Left forelimb (tissue), 1 donor: ENCODE measurements at regions not wholly inside any gene's neighbourhood (a gene's known extent, or its start where the extent isn't known, plus 50 kb on each side); places are given as distances from the start of the nearest gene placed in this dataset.
A peak's percentile ranks its signal among the peaks of the same experiment; 100 is the strongest.

Source experiments
- DNase-seq: peaks from one replicate; pipeline ENCODE4 v3.0.0-alpha.2; 2018; ENCODE audit warnings: low spot score

DNA sequence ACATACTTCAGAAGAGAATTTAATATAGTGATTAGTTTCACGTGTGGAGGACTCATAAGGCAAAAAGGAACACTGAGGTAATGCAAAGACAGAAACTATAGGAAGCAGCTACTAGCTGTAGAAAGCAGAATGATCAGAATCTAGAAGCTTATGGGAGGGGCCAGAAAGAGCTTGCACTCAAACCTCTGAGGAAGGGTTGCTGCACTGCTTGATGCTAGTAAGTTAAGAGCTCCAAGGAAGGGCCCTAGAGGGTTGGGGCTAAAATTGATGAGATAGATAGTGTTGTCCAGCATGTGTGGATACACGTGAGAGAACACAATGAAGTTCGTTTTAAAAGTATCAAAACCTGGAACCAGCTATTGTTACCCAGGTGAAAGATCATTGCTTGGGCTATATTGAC, 311.1 kb downstream of the SLC6A15 start:
- no peak for DNase-seq

DNA sequence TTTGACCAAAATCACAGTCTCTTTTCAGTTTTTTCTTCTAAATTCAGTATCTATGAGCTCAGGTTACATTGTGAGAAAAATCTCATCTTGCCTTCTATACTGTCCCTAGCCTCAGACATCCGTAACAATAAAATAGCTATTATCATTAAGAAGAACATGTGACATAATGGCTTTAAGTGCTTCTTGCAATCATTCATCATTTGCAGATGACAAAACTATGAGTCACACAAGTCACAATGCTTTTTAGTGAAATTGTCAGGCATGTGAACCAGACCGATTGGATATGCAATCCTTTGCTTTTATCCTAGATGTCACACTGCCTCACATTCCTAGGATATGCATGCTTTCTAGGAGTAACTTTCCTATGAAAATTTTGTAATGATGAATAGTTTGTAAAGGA, 313.1 kb downstream of the SLC6A15 start:
- no peak for DNase-seq

DNA sequence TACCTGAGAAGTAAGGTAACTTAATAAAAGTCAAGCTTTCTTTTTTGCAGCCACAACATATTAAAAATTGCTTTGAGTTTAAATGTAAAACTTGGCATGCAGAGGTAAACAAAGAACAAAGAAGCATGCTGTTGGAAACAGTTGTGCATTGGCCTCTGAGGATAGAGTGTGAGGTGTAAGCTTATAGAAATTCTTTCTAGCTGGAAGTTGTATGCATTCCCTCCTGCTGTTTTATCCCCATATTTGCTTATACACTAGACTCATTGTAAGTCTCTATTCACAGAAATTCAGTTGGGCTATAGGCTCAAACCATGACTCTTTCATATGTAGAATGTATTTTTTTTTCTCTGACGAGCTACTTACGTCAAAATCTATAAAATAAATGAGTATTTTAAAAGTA, 316.3 kb downstream of the SLC6A15 start:
- no peak for DNase-seq

DNA sequence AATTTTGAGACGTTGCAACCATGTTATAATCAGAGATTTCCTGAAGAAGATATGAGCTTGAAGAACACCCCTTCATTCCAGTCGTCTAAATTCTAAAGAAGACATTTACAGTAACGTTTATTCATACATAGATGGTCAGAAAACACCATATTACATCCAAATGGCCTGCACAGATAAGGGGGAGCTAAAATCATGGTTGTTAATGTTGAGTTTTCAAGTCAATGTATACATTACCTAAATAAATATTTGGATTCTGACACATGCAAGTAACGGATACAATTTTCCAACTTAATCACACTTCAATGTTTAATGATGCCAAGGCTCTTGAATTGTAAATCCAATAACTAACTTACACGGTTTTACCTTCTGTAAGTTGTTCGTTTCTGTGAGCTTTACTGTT, 318.4 kb downstream of the SLC6A15 start:
- no peak for DNase-seq

DNA sequence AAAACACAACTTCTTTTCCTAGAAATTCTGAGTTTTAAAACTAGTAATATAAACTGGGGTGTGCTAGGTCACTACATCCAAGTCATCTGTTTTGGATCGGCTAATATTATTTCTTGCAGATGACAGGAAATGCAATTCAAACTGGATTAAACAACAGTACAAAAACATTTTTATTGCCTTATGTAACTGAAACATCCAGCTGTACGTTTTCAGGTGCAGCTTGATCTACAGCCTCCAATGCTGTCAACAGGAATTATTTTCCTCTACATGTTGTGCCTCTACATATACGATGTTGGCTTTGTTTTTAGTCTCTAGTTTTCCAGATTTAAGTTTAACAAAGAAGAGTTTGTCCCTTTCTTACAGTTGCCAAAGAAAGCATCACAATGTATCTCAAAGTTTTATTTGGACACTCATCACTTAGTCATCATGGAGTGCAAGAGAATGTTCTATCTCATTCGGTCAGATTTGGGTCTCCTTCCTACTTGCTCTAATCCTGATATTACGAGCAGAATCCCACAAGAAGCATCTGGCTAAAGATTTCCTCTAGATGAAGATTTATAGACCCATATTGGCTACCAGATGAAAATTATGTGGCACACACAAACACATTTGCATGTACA, 326.7 kb downstream of the SLC6A15 start:
- no peak for DNase-seq

DNA sequence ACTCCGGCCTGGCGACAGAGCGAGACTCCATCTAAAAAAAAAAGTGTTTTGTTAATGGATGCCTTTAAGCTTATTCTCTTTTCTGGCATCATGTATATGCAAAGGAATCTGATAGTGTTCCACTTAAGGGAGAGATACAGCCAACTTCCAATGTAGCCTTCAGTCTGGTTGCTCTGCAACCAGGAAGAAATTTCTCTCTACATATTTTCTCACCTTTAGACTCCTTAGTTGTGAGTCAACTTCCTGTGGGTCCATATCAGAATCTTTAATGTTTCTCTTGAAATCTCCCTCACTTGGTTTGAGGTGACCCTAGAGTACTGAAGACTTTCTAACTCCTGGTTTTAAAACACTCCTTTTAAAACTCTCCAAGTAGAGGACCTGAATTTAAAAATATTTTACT, 340.4 kb downstream of the SLC6A15 start:
- no peak for DNase-seq

DNA sequence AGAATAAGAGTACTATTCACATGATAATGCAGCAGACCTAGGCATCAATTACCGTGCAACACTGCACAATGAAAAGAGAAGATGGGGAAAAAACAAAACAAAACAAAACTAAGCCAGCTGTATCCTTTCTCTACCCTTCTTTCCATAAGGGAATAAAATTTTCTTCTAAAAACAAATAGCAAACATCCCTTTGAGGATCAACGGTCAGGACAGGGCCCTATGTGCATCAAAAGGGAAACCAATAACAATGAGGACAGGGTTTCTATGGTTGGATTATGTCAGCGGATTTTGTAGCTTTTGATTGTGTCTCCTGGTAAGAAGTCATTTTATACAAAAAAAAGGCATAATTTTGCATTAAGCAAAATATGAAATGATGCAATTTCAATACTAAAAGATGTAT, 350.3 kb downstream of the SLC6A15 start:
- DNase-seq = no peak

DNA sequence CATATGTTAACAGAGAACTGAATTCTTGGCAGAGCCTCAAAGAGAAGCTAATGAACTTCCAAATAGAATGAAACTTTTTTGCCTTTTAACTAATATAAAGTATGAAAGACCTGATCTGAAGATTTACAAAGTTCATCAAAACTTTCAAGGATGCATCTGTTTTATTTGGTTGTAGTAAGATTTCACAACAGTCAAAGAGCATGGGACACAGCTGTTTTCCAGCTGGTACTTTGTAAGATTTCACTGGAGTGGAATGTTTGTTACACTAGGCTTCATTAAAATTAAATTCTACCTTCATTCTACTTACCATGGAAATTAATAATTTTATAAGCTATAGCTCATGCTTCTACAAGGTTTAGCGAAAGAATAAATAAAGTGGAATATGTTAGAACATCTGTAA, 351.2 kb downstream of the SLC6A15 start:
- no peak for DNase-seq

DNA sequence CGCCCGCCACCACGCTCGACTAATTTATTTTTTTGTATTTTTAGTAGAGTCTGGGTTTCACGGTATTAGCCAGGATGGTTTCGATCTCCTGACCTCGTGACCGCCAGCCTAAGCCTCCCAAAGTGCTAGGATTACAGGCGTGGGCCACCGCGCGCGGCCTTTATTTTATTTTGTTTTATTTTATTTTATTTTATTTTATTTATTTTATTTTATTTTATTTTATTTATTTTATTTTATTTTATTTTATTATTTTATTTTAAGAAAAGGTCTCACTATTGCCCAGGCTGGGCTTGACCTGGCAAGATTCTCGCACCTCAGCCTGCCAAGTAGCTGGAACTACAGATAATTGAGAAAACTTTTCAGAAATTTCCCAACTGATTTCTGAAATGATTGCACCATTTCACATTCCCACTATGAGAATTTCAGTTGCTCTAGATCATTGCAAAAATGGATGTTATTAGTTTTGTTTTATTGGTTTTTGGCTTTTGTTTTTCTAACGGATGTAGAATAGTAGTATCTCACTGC, 358.3 kb downstream of the SLC6A15 start:
- DNase-seq = no peak

DNA sequence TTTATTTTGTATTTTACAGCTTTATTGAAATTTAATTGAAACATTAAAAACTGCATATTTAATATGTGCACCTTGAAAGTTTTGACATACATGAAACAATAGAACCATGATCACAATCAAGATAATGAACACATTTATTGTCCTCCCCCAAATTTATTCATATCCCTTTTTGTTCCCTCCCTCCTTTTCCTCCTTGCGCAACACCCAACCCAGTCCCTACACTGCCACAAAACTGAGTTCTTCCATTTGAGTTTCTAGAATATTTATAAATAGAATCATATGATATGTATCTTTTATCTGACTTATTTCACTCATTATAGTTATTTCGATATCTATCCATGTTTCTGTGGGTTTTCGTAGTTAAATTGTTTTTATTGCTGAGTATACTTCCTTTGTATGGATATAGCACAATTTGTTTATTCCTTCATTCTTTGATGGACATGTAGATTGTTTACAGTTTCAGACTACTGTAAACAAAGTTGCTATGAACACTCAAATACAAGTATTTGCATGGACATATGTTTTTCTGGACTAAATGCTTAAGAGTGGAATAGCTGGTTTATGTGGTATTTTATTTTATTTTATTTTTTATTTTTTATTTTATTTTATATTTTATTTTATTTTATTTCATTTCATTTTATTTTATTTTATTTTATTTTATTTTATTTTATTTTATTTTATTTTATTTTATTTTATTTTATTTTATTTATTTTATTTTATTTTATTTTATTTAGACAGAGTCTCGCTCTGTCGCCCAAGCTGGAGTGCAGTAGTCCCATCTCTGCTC, 359.1 kb downstream of the SLC6A15 start:
- DNase-seq = no peak

DNA sequence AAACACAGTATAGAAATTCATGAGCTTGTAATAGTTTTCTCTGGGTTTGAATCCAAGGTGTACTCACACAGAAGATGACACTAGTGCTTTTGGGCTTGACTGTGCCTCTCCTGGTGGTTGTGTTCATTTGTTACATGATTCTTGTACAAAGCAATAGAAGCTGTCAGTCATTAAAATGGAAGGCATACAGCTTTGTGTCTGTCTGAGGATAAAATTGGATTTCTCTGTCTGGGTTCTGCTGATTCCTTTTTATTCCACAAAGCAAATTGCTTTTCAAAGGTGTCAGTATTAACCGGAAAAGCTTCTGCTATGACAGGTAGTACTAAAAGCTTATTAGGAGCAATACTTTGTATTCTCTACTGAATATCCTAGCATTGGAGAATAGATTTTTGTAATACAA, 361.2 kb downstream of the SLC6A15 start:
- DNase-seq = no peak

DNA sequence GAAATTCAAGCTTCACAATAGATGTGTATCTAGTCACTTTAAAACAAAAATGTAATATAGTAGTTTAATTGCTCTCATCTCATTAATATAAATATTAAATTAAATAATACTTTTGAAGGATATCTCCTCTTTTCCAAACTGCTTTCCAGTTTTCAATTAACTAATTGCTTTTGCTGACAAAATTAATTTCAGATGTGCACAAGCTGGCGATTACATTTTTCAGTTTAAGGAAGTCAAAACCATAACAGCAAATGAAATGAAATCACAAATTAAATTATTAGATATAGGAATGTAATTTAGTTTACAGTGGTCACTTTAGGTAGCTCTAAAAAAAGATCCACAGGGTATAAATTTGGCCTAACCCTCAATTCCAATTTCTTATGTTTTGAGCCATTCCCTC, 362.1 kb downstream of the SLC6A15 start:
- no peak for DNase-seq

DNA sequence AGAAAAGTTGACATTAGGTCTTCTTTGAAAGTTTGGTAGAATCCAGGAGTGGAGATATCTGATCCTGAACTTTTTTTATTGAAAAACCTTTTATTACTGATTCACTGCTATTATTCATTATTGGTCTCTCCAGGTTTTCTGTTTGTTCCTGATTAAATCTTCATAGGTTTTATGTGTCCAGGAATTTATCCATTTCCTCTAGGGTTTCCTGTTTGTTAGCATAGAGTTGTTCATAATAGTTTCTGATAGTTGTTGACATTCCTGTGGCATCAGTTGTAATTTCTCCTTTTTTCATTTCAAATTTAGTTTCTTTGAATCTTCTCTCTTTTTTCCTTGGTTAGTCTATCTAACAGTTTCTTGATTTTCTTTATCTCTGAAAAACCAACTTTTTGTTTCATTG, 370.3 kb downstream of the SLC6A15 start:
- DNase-seq = no peak

DNA sequence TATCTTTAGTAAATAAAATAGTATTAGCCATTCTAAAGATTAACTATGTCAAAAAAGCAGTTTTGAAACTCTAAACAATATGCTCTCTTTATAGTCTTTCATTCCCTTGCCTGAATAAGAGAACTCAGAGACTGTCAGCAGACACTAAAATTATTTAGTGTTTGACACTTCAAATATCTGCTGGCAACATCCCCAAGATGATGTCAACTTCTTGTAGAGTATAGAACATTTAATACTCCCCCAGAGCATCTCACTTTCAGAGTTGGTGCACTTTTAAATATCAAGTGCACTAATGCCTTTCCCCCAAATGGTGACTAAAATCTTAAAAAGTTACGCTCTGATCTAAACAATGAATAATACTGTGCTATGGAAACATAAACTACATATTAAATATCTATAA, 374.9 kb downstream of the SLC6A15 start:
- DNase-seq = no peak

DNA sequence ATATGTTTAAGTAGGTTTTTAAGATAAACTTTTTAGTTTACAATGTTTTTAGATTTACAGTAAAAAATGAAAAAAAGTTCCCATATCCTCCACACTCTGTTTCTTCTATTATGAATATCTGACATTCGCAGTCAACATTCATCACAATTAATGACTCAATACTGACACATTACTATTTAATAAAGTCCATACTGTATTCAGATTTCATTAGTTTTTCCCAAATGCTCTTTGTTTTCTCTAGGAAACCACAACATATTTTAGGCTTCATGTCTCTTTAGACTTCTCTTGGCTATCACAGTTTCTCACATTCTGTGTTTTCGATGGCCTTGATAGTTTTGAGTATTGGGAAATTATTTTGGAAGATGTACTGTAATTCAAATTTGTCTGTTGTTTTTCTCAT, 399.8 kb downstream of the SLC6A15 start:
- DNase-seq = no peak

DNA sequence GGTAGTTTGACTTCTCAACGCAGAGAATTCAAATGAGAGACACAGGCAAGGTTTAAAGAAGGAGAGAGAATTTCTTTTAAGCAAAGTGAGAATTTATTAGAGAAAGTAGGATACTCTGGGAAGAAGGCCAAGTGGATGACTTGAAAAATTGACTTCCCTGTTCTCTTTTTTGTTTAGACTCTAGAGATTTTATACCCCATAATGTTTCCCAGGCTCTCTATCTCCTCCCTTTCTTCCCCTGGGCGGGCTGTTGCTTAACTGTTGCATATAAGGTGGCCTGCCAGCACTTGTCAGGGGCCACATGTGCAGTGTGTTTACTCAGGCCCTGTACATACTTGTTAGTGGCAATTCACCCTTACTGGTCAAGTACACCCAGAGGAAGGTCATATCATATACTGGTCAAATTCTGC, 403.7 kb downstream of the SLC6A15 start:
- no peak for DNase-seq

DNA sequence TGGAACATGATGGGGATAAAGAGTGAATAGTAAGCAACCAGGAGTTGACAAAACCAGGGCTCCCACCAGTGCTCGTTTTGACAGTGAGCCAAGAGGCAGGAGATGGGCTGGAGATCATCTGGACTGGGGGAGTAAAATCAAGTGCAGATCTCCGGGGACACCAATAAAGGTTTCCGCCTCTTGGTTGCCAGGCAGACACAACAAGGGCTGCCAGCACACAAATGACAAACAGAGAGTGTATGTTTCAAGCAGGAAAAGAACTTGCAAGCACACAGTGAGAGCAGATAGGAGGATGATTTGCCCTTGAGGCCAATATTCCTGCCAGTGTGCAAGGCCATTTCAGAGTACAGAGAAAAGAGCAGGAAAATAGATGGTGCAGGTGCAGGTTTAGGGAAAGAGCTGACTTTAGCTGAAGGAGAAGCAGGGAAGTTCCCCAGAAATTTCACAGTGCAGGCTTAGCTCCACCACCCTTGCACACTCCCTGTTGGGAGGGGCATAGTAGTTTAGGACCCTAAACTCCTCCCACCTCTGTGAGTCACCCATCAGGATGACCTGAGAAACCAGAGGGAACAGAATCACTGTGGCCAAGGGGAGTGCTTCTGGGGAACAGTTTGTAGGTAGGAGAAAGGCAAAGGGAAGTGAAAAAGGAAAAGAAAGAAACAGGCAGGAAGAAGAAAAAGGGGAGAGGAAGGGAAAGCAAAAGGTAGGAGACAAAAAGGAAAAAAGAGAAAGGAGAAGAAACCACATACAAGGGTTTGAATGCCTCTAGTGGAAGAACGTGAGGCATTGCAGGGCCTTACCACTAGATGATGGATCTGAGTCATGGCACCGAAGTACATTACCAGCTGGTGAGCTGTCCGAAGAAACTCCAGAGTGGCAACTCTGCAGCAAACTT, 404.4 kb downstream of the SLC6A15 start:
- peak; percentile 71 for DNase-seq

DNA sequence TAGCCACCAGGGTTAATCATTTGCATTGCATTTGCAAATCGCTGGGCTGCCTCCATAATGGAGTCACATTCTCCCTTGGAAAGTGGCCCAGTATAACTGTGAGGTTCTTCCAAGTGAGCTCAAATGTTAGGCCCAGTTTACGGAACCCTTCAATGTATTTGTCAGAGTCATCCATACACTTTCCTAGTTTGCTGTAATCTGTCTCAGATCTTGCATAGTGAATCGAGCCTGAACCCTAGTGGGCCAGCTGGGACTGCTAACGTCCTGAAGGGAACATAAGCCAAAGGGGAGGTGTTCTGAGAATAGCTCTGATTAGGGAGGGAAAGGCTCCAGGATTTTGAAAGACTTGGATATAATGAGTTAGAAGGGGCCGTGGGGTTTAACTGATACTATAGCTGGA, 406.3 kb downstream of the SLC6A15 start:
- DNase-seq = no peak

DNA sequence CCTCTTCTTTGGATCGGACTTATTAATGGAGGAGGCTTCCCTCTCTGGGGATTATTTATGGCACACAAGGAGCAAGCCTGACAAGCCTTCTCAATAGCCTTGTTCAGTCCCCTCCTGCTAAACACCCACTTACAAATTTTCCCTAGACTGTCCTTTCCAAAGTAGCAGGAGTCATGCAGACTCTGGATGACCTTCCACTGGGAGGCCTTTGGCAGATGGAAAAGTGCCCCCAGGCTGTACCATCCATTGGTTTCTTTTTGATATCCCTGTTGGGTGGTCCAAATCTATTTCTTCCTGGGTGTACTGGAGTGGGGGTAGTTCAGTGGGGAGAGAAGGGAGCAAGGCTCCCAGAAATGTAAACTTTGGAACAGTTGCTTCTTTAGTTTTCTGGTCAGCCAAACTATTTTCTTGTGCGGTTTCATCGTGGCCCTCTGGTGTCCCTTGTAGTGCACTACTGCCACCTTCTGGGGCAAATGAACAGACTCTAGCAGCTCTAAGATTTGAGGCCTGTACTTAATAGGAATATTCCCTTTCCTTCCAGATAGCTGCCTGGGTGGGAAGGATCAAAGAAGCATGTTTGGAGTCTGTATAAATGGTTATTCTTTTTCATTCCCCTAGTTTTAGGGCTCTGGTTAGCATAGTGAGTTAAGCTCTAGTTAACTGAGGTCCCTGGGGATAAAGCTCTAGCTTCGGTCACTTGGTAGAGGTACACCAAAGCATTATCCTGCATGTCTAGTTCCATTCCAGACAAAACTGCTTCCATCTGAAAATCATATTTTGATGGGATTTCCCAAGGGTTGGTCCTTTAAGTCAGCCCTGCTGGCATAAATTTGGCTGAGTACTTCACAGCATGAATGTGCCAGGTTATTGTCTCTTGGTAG, 409.5 kb downstream of the SLC6A15 start:
- no peak for DNase-seq

DNA sequence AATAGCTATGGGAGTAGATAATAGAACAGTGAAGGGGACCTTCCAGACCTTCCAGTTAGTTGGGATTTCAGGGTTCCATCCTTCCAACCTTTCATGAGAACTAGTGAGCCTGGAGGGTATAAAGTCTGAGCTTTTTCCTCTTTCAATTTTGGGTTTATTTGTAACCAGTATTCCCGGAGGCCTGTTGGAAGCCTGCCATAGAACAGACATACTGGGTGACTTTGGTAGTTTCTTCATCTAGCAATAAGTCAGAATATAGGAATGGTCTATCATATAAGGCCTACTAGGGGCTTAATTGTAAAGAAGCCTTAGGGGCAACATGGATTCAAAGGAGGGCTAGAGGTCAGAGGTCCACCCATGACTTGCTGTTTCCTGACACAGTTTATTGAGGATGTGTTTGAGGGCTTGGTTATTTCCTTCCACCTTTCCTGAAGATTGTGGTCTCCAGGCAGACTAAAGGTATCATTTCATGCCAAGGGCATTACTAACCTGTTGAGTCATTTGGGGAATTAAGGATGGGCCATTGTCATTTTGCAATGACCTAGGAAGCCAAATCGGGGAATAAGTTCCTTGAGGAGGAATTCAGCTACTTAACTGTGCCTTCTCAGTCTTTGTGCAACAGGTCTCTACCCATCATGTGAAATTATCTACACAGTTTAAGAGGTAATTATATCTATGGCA, 410.3 kb downstream of the SLC6A15 start:
- DNase-seq = no peak

DNA sequence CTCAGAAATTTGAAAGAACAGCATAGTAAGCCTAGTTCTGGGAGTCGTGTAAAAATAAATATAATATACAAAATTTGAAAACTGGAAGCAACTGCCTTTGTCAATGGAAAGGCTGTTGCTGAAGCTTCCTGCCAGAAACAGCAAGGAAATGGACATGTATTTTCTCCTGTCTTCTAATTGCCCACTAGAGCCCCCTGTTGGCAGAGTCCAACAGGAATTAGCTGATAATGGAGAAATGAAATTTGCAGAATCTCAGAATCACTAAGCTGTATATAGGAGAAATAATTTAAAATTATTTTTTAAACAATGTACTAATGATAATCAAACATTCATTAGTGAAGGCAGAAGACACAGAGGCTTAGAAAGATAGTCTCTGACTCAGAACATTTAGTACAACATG, 414.8 kb downstream of the SLC6A15 start:
- no peak for DNase-seq
